ENCODE measurements at regions not wholly inside any gene's neighbourhood (a gene's known extent, or its start where the extent isn't known, plus 50 kb on each side); places are given as distances from the start of the nearest gene placed in this dataset.
"Not testable (repeated sequence)": the region's sequence is repeated elsewhere in the genome, so short reads cannot be mapped to it uniquely, and the experiment has no call there.

DNA sequence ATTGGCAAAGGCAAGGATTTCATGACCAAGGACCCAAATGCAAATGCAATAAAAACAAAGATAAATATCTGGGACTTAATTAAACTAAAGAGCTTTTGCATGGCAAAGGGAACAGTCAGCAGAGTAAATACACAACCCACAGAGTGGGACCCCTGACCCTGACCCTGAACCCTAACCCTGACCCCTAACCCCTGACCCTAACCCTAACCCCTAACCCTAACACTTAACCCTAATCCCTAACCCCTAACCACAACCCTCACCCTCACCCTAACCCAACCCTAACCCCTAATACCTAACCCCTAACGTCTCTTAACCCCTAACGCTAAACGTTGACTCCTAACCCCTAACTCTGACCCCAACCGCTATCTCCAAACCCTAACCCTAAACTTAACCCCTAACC, 673.1 kb upstream of the DEFB115 start:
- TF ChIP-seq, protein P1, sequence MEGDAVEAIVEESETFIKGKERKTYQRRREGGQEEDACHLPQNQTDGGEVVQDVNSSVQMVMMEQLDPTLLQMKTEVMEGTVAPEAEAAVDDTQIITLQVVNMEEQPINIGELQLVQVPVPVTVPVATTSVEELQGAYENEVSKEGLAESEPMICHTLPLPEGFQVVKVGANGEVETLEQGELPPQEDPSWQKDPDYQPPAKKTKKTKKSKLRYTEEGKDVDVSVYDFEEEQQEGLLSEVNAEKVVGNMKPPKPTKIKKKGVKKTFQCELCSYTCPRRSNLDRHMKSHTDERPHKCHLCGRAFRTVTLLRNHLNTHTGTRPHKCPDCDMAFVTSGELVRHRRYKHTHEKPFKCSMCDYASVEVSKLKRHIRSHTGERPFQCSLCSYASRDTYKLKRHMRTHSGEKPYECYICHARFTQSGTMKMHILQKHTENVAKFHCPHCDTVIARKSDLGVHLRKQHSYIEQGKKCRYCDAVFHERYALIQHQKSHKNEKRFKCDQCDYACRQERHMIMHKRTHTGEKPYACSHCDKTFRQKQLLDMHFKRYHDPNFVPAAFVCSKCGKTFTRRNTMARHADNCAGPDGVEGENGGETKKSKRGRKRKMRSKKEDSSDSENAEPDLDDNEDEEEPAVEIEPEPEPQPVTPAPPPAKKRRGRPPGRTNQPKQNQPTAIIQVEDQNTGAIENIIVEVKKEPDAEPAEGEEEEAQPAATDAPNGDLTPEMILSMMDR (IDR thresholded peaks at IDR 0.05 in 4 of 5, conservative IDR thresholded peaks at IDR 0.05 in 1 of 5): not testable (repeated sequence)
- TF ChIP-seq POLR2A (IDR thresholded peaks at IDR 0.05): not testable (repeated sequence)

Data from gastrocnemius medialis (tissue), 4 donors.